CD14-positive monocyte (primary cell): ENCODE measurements at regions not wholly inside any gene's neighbourhood (a gene's known extent, or its start where the extent isn't known, plus 50 kb on each side); places are given as distances from the start of the nearest gene placed in this dataset.

ENCODE experiments used
- DNase-seq, 3 donors: peaks; one replicate each; pipeline ENCODE4 v3.0.0-alpha.2; 2011 to 2022
- H2AFZ ChIP-seq: 2 replicates; pipeline ENCODE4 v1.6.0; 2012; ENCODE audit warnings: mild to moderate bottlenecking, low read depth, low read length, inconsistent platforms; ENCODE audit not compliant: insufficient read depth, poor library complexity, severe bottlenecking
- H3K27ac ChIP-seq, 2 donors: 1 replicate in 1 of 2; 2 replicates in 1 of 2; pipeline ENCODE4 v1.5.1; 2012 to 2013; ENCODE audit warnings: low read length in 2 of 2, control low read depth in 1 of 2, inconsistent platforms in 1 of 2, low read depth in 1 of 2, mild to moderate bottlenecking in 1 of 2
- H3K27me3 ChIP-seq, 2 donors: one replicate each; pipeline versions ENCODE4 v1.6.0 to v1.6.1; 2011 to 2013; ENCODE audit warnings: low read length in 2 of 2; ENCODE audit not compliant: control insufficient read depth in 2 of 2, insufficient read depth in 2 of 2
- H3K36me3 ChIP-seq, 2 donors: replicated peaks in 1 of 2; 1 replicate in 1 of 2; 2 replicates in 1 of 2; pipeline versions ENCODE4 v1.5.1 to v1.6.1; 2012 to 2013; ENCODE audit warnings: low read length in 2 of 2, control low read depth in 1 of 2, inconsistent platforms in 1 of 2, mild to moderate bottlenecking in 1 of 2; ENCODE audit not compliant: insufficient read depth in 2 of 2, control insufficient read depth in 1 of 2
- H3K4me1 ChIP-seq, 2 donors: 1 replicate in 1 of 2; 2 replicates in 1 of 2; pipeline versions ENCODE4 v1.5.1 to v1.6.1; 2012 to 2013; ENCODE audit warnings: low read length in 2 of 2, control low read depth in 1 of 2, inconsistent platforms in 1 of 2, mild to moderate bottlenecking in 1 of 2, moderate library complexity in 1 of 2; ENCODE audit not compliant: insufficient read depth in 2 of 2, control insufficient read depth in 1 of 2
- H3K4me2 ChIP-seq: replicated peaks from 2 replicates; pipeline ENCODE3; 2012; ENCODE audit warnings: low read length, moderate library complexity, mild to moderate bottlenecking; ENCODE audit not compliant: poor library complexity, severe bottlenecking; ENCODE audit errors: extremely low read depth
- H3K4me3 ChIP-seq, 3 experiments: fragments of 200-600 bp in 1 of 3; sonication (generic) in 1 of 3; replicated peaks in 1 of 3; 1 replicate in 2 of 3; 2 replicates in 1 of 3; pipeline ENCODE4 v1.5.1; 2011 to 2013; ENCODE audit warnings: low read length in 3 of 3, mild to moderate bottlenecking in 3 of 3, control low read depth in 2 of 3, low read depth in 2 of 3, inconsistent platforms in 1 of 3, moderate library complexity in 1 of 3
- H3K79me2 ChIP-seq: 2 replicates; pipeline ENCODE4 v1.6.0; 2012; ENCODE audit warnings: mild to moderate bottlenecking, control low read depth, inconsistent platforms, low read length, moderate library complexity; ENCODE audit not compliant: insufficient read depth
- H3K9ac ChIP-seq: 2 replicates; pipeline ENCODE4 v1.6.0; 2017; ENCODE audit warnings: low read length, mild to moderate bottlenecking; ENCODE audit not compliant: insufficient read depth, poor library complexity, severe bottlenecking
- H3K9me3 ChIP-seq, 2 donors: replicated peaks in 1 of 2; 1 replicate in 1 of 2; 2 replicates in 1 of 2; pipeline versions ENCODE4 v1.5.1 to v1.6.1; 2012 to 2013; ENCODE audit warnings: low read length in 2 of 2, control low read depth in 1 of 2; ENCODE audit not compliant: control insufficient read depth in 1 of 2, insufficient read depth in 1 of 2
- H4K20me1 ChIP-seq: 2 replicates; pipeline ENCODE4 v1.6.0; 2012; ENCODE audit warnings: mild to moderate bottlenecking, low read length, control low read depth, moderate library complexity; ENCODE audit not compliant: insufficient read depth
- H3K27ac Mint-ChIP-seq, 7 donors: one replicate each; pipeline ENCODE4 v1.8.0; 2020; ENCODE audit warnings: mild to moderate bottlenecking in 7 of 7, mixed read lengths in 7 of 7, moderate library complexity in 6 of 7, inconsistent platforms in 2 of 7
- H3K27me3 Mint-ChIP-seq, 3 donors: one replicate each; pipeline ENCODE4 v1.8.0; 2021 to 2022; ENCODE audit warnings: low read depth in 3 of 3, mild to moderate bottlenecking in 3 of 3, mixed read lengths in 3 of 3, moderate library complexity in 3 of 3, inconsistent platforms in 1 of 3
- H3K36me3 Mint-ChIP-seq, 2 donors: one replicate each; pipeline ENCODE4 v1.8.0; 2020; ENCODE audit warnings: mixed read lengths in 2 of 2, inconsistent platforms in 1 of 2, mild to moderate bottlenecking in 1 of 2
- H3K4me1 Mint-ChIP-seq: one replicate; pipeline ENCODE4 v1.8.0; 2020; ENCODE audit warnings: mild to moderate bottlenecking, mixed read lengths
- H3K4me3 Mint-ChIP-seq, 2 donors: one replicate each; pipeline ENCODE4 v1.8.0; 2020; ENCODE audit warnings: mild to moderate bottlenecking in 2 of 2, mixed read lengths in 2 of 2, moderate library complexity in 1 of 2
- H3K9me3 Mint-ChIP-seq, 7 donors: one replicate each; pipeline ENCODE4 v1.8.0; 2020 to 2022; ENCODE audit warnings: mixed read lengths in 7 of 7, mild to moderate bottlenecking in 6 of 7, moderate library complexity in 6 of 7, inconsistent platforms in 2 of 7
- WGBS: methylation state at CpG from one replicate; pipeline ENCODE4 v1.1.5; 2013; ENCODE audit warnings: missing lambda C conversion rate; ENCODE audit not compliant: insufficient coverage; 5-methylcytosine and 5-hydroxymethylcytosine counted together
- intact Hi-C, 2 donors: fragments of 100-400 bp; cut with micrococcal nuclease; formaldehyde crosslinking; loops; one replicate each; pipeline versions ENCODE4 v1.15.0 to v1.15.1; 2023
- TF ChIP-seq, protein P1 (sequence below): fragments of 200-600 bp; IDR thresholded peaks from one replicate; pipeline ENCODE4 v1.8.0; 2022; ENCODE audit warnings: antibody characterized with exemption, mild to moderate bottlenecking

- no peaks in the 10 kb centered on the region for H3K4me1 ChIP-seq
- no peak overlapping the region for H3K4me3 ChIP-seq
- intact Hi-C loops: no loop called here
- peaks cover 2 to 9% (median 2%) of the 10 kb centered on the region in 7 donors for H3K9me3 Mint-ChIP-seq
- H3K4me1 Mint-ChIP-seq: no peaks in the 10 kb centered on the region
- no peak for DNase-seq
- H3K79me2 ChIP-seq: no peaks in the 10 kb centered on the region
- no peak overlapping the region for H3K9ac ChIP-seq
- H3K27ac ChIP-seq: no peak overlapping the region
- peaks cover 4 to 9% of the 10 kb centered on the region in 2 donors for H3K9me3 ChIP-seq
- no peak overlapping the region for H3K4me2 ChIP-seq
- no peak overlapping the region for H2AFZ ChIP-seq
- H4K20me1 ChIP-seq: no peaks in the 10 kb centered on the region
- H3K36me3 ChIP-seq: no peaks in the 10 kb centered on the region
- H3K36me3 Mint-ChIP-seq: no peaks in the 10 kb centered on the region
- no peak overlapping the region for H3K27ac Mint-ChIP-seq
- H3K27me3 Mint-ChIP-seq: no peaks in the 10 kb centered on the region
- WGBS: no CpG with 5 or more reads among the region's 6 CpGs
- H3K27me3 ChIP-seq: no peaks in the 10 kb centered on the region
- no peak overlapping the region for H3K4me3 Mint-ChIP-seq
- TF ChIP-seq, protein P1, sequence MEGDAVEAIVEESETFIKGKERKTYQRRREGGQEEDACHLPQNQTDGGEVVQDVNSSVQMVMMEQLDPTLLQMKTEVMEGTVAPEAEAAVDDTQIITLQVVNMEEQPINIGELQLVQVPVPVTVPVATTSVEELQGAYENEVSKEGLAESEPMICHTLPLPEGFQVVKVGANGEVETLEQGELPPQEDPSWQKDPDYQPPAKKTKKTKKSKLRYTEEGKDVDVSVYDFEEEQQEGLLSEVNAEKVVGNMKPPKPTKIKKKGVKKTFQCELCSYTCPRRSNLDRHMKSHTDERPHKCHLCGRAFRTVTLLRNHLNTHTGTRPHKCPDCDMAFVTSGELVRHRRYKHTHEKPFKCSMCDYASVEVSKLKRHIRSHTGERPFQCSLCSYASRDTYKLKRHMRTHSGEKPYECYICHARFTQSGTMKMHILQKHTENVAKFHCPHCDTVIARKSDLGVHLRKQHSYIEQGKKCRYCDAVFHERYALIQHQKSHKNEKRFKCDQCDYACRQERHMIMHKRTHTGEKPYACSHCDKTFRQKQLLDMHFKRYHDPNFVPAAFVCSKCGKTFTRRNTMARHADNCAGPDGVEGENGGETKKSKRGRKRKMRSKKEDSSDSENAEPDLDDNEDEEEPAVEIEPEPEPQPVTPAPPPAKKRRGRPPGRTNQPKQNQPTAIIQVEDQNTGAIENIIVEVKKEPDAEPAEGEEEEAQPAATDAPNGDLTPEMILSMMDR: no peak
Measured at GRCh38 chr2:21821672-21822227, 698.0 kb downstream of the TDRD15 start.

- H3K4me3 ChIP-seq: no peak overlapping the region
- no peaks in the 10 kb centered on the region for H3K4me1 ChIP-seq
- no peaks in the 10 kb centered on the region for H3K27me3 ChIP-seq
- Mint-ChIP-seq H3K27me3 (no peaks in the 10 kb centered on the region), H3K4me3 (no peak overlapping the region), H3K36me3 (no peaks in the 10 kb centered on the region), H3K4me1 (no peaks in the 10 kb centered on the region), H3K9me3 (peaks cover 2 to 9% (median 2%) of the 10 kb centered on the region in 7 donors), H3K27ac (no peak overlapping the region)
- TF ChIP-seq, protein P1: no peak
- peaks cover 4 to 9% of the 10 kb centered on the region in 2 donors for H3K9me3 ChIP-seq
- no peaks in the 10 kb centered on the region for H3K79me2 ChIP-seq
- H3K4me2 ChIP-seq: no peak overlapping the region
- no peak overlapping the region for H3K27ac ChIP-seq
- no peak overlapping the region for H3K9ac ChIP-seq
- H4K20me1 ChIP-seq: no peaks in the 10 kb centered on the region
- H3K36me3 ChIP-seq: no peaks in the 10 kb centered on the region
- intact Hi-C loops: no loop called here
- no peak overlapping the region for H2AFZ ChIP-seq
- DNase-seq: no peak
- WGBS: no CpG with 5 or more reads among the region's 2 CpGs
Measured at GRCh38 chr2:21822505-21822904, 698.7 kb downstream of the TDRD15 start.
